Hepatocyte (in vitro differentiated cells): ENCODE measurements at regions not wholly inside any gene's neighbourhood (a gene's known extent, or its start where the extent isn't known, plus 50 kb on each side); places are given as distances from the start of the nearest gene placed in this dataset.

Experiments
- DNase-seq: peaks from one replicate; pipeline ENCODE4 v3.0.0-alpha.2; 2016; ENCODE audit warnings: low spot score
- H2AFZ ChIP-seq: fragments of 200-600 bp; sonication (generic); 2 replicates; pipeline ENCODE4 v1.6.0; 2016; ENCODE audit warnings: antibody characterized with exemption, mild to moderate bottlenecking
- H3K27ac ChIP-seq: fragments of 200-600 bp; sonication (generic); 2 replicates; pipeline ENCODE4 v1.5.1; 2016; ENCODE audit warnings: mild to moderate bottlenecking
- H3K27me3 ChIP-seq: fragments of 200-600 bp; sonication (generic); 2 replicates; pipeline ENCODE4 v1.6.1; 2016
- H3K36me3 ChIP-seq: fragments of 200-600 bp; sonication (generic); replicated peaks from 2 replicates; pipeline ENCODE4 v1.5.1; 2016; ENCODE audit warnings: low read depth; ENCODE audit not compliant: insufficient read depth
- H3K4me1 ChIP-seq: fragments of 200-600 bp; sonication (generic); 2 replicates; pipeline ENCODE4 v1.5.1; 2016; ENCODE audit warnings: mild to moderate bottlenecking, moderate library complexity; ENCODE audit not compliant: insufficient read depth
- H3K4me2 ChIP-seq: fragments of 200-600 bp; sonication (generic); 2 replicates; pipeline ENCODE4 v1.6.0; 2016
- H3K4me3 ChIP-seq: fragments of 200-600 bp; sonication (generic); 2 replicates; pipeline ENCODE4 v1.5.1; 2016; ENCODE audit warnings: mild to moderate bottlenecking
- H3K79me2 ChIP-seq: fragments of 200-600 bp; sonication (generic); 2 replicates; pipeline ENCODE4 v1.6.0; 2017; ENCODE audit warnings: mild to moderate bottlenecking
- H3K9me2 ChIP-seq: fragments of 200-600 bp; sonication (generic); replicated peaks from 2 replicates; pipeline ENCODE4 v1.6.0; 2017; ENCODE audit warnings: mild to moderate bottlenecking; ENCODE audit not compliant: insufficient read depth
- H3K9me3 ChIP-seq: fragments of 200-600 bp; sonication (generic); 2 replicates; pipeline ENCODE4 v1.5.1; 2016; ENCODE audit warnings: low read depth, mild to moderate bottlenecking
- H4K20me1 ChIP-seq: fragments of 200-600 bp; sonication (generic); 2 replicates; pipeline ENCODE4 v1.6.0; 2016; ENCODE audit warnings: mild to moderate bottlenecking; ENCODE audit not compliant: insufficient read depth, poor library complexity, severe bottlenecking
- CTCF ChIP-seq: fragments of 200-600 bp; sonication (generic); IDR thresholded peaks from 2 replicates; pipeline ENCODE4 v1.5.1; 2016; ENCODE audit warnings: antibody characterized with exemption, mild to moderate bottlenecking; ENCODE audit not compliant: poor library complexity
- EZH2 ChIP-seq: fragments of 200-600 bp; sonication (generic); IDR thresholded peaks from 2 replicates; pipeline ENCODE4 v1.6.1; 2016; ENCODE audit warnings: antibody characterized with exemption, mild to moderate bottlenecking, borderline replicate concordance
- EZH2phosphoT487 ChIP-seq: fragments of 200-600 bp; sonication (generic); IDR thresholded peaks from one replicate; pipeline ENCODE4 v1.6.1; 2018; ENCODE audit warnings: antibody characterized with exemption, mild to moderate bottlenecking, low read depth, moderate library complexity; ENCODE audit not compliant: unreplicated experiment, severe bottlenecking
- WGBS: methylation state at CpG from one replicate; pipeline ENCODE4 v1.1.6; 2016; ENCODE audit warnings: low lambda C conversion rate; ENCODE audit errors: missing lambda C conversion rate; 5-methylcytosine and 5-hydroxymethylcytosine counted together

GRCh38 chr15:27635916-27636315 lies 463.2 kb downstream of the OCA2 start:
- H3K27me3 ChIP-seq = no peaks in the 10 kb centered on the region
- H3K79me2 ChIP-seq = no peaks in the 10 kb centered on the region
- no peaks in the 10 kb centered on the region for H3K4me1 ChIP-seq
- H3K27ac ChIP-seq = no peak overlapping the region
- no peaks in the 10 kb centered on the region for H4K20me1 ChIP-seq
- WGBS = 93% methylated on average over 2 of the region's 2 CpGs
- H3K4me2 ChIP-seq = no peak overlapping the region
- no peaks in the 10 kb centered on the region for H3K9me2 ChIP-seq
- no peak overlapping the region for H2AFZ ChIP-seq
- H3K9me3 ChIP-seq = no peaks in the 10 kb centered on the region
- TF ChIP-seq EZH2phosphoT487 (no peak), EZH2 (no peak), CTCF (no peak)
- no peak for DNase-seq
- H3K4me3 ChIP-seq = no peak overlapping the region
- H3K36me3 ChIP-seq = no peaks in the 10 kb centered on the region

- TF ChIP-seq EZH2phosphoT487 (no peak), CTCF (no peak), EZH2 (no peak)
- Histone ChIP-seq H3K9me2 (no peaks in the 10 kb centered on the region), H2AFZ (no peak overlapping the region), H4K20me1 (no peaks in the 10 kb centered on the region), H3K4me1 (no peaks in the 10 kb centered on the region), H3K79me2 (no peaks in the 10 kb centered on the region), H3K27ac (no peak overlapping the region), H3K36me3 (no peaks in the 10 kb centered on the region), H3K27me3 (no peaks in the 10 kb centered on the region), H3K4me3 (no peak overlapping the region), H3K4me2 (no peak overlapping the region), H3K9me3 (peaks cover 6% of the 10 kb centered on the region)
- no peak for DNase-seq
- 97% methylated on average over 2 of the region's 2 CpGs for WGBS
Observed at GRCh38 chr15:27628486-27628885, 470.6 kb downstream of the OCA2 start.

GRCh38 chr15:27627623-27628022 lies 471.5 kb downstream of the OCA2 start:
- Histone ChIP-seq H2AFZ (no peak overlapping the region), H3K4me3 (no peak overlapping the region), H3K4me1 (no peaks in the 10 kb centered on the region), H3K4me2 (no peak overlapping the region), H3K9me3 (peaks cover 6% of the 10 kb centered on the region), H3K9me2 (no peaks in the 10 kb centered on the region), H3K27me3 (no peaks in the 10 kb centered on the region), H3K79me2 (no peaks in the 10 kb centered on the region), H3K27ac (no peak overlapping the region), H3K36me3 (no peaks in the 10 kb centered on the region), H4K20me1 (no peaks in the 10 kb centered on the region)
- no peak for DNase-seq
- no peak for TF ChIP-seq EZH2
- TF ChIP-seq CTCF = no peak
- TF ChIP-seq EZH2phosphoT487 = no peak
